Panc1 (cell line): ENCODE measurements at regions not wholly inside any gene's neighbourhood (a gene's known extent, or its start where the extent isn't known, plus 50 kb on each side); places are given as distances from the start of the nearest gene placed in this dataset.

Experiments used
- ATAC-seq: fragments of 200-7000 bp; cut with Tn5 transposase; 2 replicates; pipeline ENCODE4 v1.9.1; 2020; ENCODE audit warnings: mild to moderate bottlenecking, moderate library complexity
- BruUV-seq: library from RNA; stranded (reverse); fragments of 400-500 nt; replicated peaks from 2 replicates; lab custom pipeline; 2021; lab: Mats Ljungman, UMichigan
- CTCF ChIA-PET: fragments of 300-600 bp; sonication (Branson Sonifier 250); formaldehyde crosslinking; loops from one replicate; lab custom pipeline; 2022; ENCODE audit warnings: antibody characterized with exemption; lab: Charles Lee
- POLR2A ChIA-PET: fragments of 300-600 bp; sonication (Branson Sonifier 250); formaldehyde crosslinking; loops from one replicate; lab custom pipeline; 2022; ENCODE audit warnings: antibody characterized with exemption; lab: Charles Lee
- DNase-seq: peaks from one replicate; pipeline ENCODE4 v3.0.0-alpha.2; 2010; ENCODE audit warnings: low read depth, low spot score
- H3K27ac ChIP-seq: 2 replicates; pipeline ENCODE4 v1.5.1; 2011; ENCODE audit warnings: mild to moderate bottlenecking, low read length, inconsistent platforms
- H3K27me3 ChIP-seq: fragments of 200-500 bp; sonication (Bioruptor generic); 2 replicates; pipeline ENCODE4 v1.6.0; 2014; ENCODE audit warnings: low read length, inconsistent platforms; ENCODE audit not compliant: control insufficient read depth, insufficient read depth
- H3K36me3 ChIP-seq: fragments of 200-500 bp; sonication (Bioruptor generic); 2 replicates; pipeline ENCODE4 v1.5.1; 2014; ENCODE audit warnings: inconsistent platforms, mild to moderate bottlenecking, low read length, moderate library complexity; ENCODE audit not compliant: control insufficient read depth, insufficient read depth
- H3K4me1 ChIP-seq: 2 replicates; pipeline ENCODE4 v1.5.1; 2011; ENCODE audit warnings: inconsistent platforms, mild to moderate bottlenecking, low read length, moderate library complexity; ENCODE audit not compliant: control insufficient read depth, insufficient read depth
- H3K4me3 ChIP-seq, 2 experiments: 2 replicates each; pipeline ENCODE4 v1.5.1; 2011 to 2012; ENCODE audit warnings: low read depth in 2 of 2, low read length in 2 of 2, mild to moderate bottlenecking in 2 of 2, inconsistent platforms in 1 of 2, moderate library complexity in 1 of 2
- H3K9me3 ChIP-seq: fragments of 200-500 bp; sonication (Bioruptor generic); 2 replicates; pipeline ENCODE4 v1.5.1; 2014; ENCODE audit warnings: low read depth, mild to moderate bottlenecking, inconsistent platforms, low read length, moderate library complexity; ENCODE audit not compliant: control insufficient read depth, insufficient read depth
- CTCF ChIP-seq: fragments of 450-650 bp; IDR thresholded peaks from 2 replicates; pipeline ENCODE4 v1.5.1; 2017; ENCODE audit warnings: mild to moderate bottlenecking
- POLR2AphosphoS5 ChIP-seq: IDR thresholded peaks from 2 replicates; pipeline ENCODE4 v1.6.1; 2012; ENCODE audit warnings: mild to moderate bottlenecking, low read depth, low read length, moderate library complexity
- SIN3A ChIP-seq: IDR thresholded peaks from 2 replicates; pipeline ENCODE4 v1.6.1; 2012; ENCODE audit warnings: low read depth, mild to moderate bottlenecking, low read length, moderate library complexity, borderline replicate concordance; ENCODE audit not compliant: insufficient read depth
- TCF7L2 ChIP-seq: IDR thresholded peaks from 2 replicates; pipeline ENCODE4 v1.6.1; 2011; ENCODE audit warnings: mild to moderate bottlenecking, low read depth, low read length, inconsistent platforms
- in situ Hi-C: cut with HindIII; loops from 2 replicates; pipeline ENCODE4 v1.10.0; 2016; ENCODE audit warnings: low sequenced_read_pairs, low pct_unique_long_range_greater_than_20kb
- intact Hi-C: fragments of 100-400 bp; cut with micrococcal nuclease; formaldehyde crosslinking; loops from one replicate; pipeline ENCODE4 v1.10.0; 2022; ENCODE audit not compliant: unreplicated experiment
- TF ChIP-seq, protein P1 (sequence below), 2 experiments: IDR thresholded peaks; 2 replicates each; pipeline ENCODE4 v1.6.1; 2011 to 2012; ENCODE audit warnings: low read depth in 2 of 2, control low read depth in 1 of 2, low read length in 1 of 2, mild to moderate bottlenecking in 1 of 2, moderate library complexity in 1 of 2; ENCODE audit not compliant: insufficient read depth in 1 of 2

- CTCF ChIA-PET, result no interaction called here
- DNase-seq (no peak), ATAC-seq (no peak)
- BruUV-seq, result no TSS peak
- H3K4me3 ChIP-seq, result no peak overlapping the region
- POLR2A ChIA-PET, result no interaction called here
- H3K9me3 ChIP-seq, result no peaks in the 10 kb centered on the region
- in situ Hi-C loops (no loop called here), intact Hi-C loops (no loop called here)
- no peaks in the 10 kb centered on the region for H3K4me1 ChIP-seq
- H3K27ac ChIP-seq, result no peak overlapping the region
- no peaks in the 10 kb centered on the region for H3K36me3 ChIP-seq
- no peaks in the 10 kb centered on the region for H3K27me3 ChIP-seq
- no peak for TF ChIP-seq POLR2AphosphoS5
- no peak for TF ChIP-seq TCF7L2
- no peak for TF ChIP-seq CTCF
- TF ChIP-seq, protein P1, sequence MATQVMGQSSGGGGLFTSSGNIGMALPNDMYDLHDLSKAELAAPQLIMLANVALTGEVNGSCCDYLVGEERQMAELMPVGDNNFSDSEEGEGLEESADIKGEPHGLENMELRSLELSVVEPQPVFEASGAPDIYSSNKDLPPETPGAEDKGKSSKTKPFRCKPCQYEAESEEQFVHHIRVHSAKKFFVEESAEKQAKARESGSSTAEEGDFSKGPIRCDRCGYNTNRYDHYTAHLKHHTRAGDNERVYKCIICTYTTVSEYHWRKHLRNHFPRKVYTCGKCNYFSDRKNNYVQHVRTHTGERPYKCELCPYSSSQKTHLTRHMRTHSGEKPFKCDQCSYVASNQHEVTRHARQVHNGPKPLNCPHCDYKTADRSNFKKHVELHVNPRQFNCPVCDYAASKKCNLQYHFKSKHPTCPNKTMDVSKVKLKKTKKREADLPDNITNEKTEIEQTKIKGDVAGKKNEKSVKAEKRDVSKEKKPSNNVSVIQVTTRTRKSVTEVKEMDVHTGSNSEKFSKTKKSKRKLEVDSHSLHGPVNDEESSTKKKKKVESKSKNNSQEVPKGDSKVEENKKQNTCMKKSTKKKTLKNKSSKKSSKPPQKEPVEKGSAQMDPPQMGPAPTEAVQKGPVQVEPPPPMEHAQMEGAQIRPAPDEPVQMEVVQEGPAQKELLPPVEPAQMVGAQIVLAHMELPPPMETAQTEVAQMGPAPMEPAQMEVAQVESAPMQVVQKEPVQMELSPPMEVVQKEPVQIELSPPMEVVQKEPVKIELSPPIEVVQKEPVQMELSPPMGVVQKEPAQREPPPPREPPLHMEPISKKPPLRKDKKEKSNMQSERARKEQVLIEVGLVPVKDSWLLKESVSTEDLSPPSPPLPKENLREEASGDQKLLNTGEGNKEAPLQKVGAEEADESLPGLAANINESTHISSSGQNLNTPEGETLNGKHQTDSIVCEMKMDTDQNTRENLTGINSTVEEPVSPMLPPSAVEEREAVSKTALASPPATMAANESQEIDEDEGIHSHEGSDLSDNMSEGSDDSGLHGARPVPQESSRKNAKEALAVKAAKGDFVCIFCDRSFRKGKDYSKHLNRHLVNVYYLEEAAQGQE (IDR thresholded peaks at IDR 0.05; ENCODE audit: insufficient read depth in 1 of 2, low read depth in 2 of 2, low read length in 1 of 2), result no peak
- TF ChIP-seq SIN3A, result no peak
Observed at GRCh38 chr14:97723351-97723750, 926.2 kb downstream of the VRK1 start.

DNA sequence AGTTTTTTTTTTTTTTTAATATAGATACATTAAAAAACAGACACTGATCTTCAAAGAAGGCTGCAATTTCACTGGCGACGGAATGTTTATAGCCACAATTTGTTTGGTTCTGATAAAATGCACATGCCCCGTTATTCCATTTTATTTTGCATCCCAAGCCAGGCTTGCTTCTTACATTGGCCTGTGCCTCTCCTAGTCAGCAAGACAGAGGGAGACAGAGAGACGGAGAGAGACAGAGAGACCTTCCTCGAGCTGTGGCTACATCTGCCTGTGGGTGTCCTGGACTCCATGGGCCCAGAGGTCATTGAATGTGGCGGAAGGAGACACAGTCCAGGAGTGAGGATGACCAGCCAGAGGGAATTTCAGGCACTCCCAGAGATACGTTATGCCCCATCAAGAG, 926.6 kb downstream of the VRK1 start:
- ChIA-PET POLR2A (no interaction called here), CTCF (interaction anchor here (0.6 kb wide), 1 partner anchor 310 kb away, joined by 3 read pairs; no protein-coding TSS in a partner anchor)
- H3K36me3 ChIP-seq, result no peaks in the 10 kb centered on the region
- in situ Hi-C loops, result no loop called here
- DNase-seq (no peak), ATAC-seq (no peak)
- no peaks in the 10 kb centered on the region for H3K27me3 ChIP-seq
- no peak overlapping the region for H3K27ac ChIP-seq
- no peak overlapping the region for H3K4me3 ChIP-seq
- intact Hi-C loops, result no loop called here
- no peaks in the 10 kb centered on the region for H3K9me3 ChIP-seq
- no peaks in the 10 kb centered on the region for H3K4me1 ChIP-seq
- no TSS peak for BruUV-seq
- no peak for TF ChIP-seq TCF7L2
- no peak for TF ChIP-seq POLR2AphosphoS5
- TF ChIP-seq, protein P1 (IDR thresholded peaks at IDR 0.05; ENCODE audit: insufficient read depth in 1 of 2, low read depth in 2 of 2, low read length in 1 of 2), result no peak
- TF ChIP-seq CTCF, result no peak
- TF ChIP-seq SIN3A, result no peak
